ENCODE measurements at regions not wholly inside any gene's neighbourhood (a gene's known extent, or its start where the extent isn't known, plus 50 kb on each side); places are given as distances from the start of the nearest gene placed in this dataset.
A peak's percentile ranks its signal among the peaks of the same experiment; 100 is the strongest.
"Not testable (repeated sequence)": the region's sequence is repeated elsewhere in the genome, so short reads cannot be mapped to it uniquely, and the experiment has no call there.

DNA sequence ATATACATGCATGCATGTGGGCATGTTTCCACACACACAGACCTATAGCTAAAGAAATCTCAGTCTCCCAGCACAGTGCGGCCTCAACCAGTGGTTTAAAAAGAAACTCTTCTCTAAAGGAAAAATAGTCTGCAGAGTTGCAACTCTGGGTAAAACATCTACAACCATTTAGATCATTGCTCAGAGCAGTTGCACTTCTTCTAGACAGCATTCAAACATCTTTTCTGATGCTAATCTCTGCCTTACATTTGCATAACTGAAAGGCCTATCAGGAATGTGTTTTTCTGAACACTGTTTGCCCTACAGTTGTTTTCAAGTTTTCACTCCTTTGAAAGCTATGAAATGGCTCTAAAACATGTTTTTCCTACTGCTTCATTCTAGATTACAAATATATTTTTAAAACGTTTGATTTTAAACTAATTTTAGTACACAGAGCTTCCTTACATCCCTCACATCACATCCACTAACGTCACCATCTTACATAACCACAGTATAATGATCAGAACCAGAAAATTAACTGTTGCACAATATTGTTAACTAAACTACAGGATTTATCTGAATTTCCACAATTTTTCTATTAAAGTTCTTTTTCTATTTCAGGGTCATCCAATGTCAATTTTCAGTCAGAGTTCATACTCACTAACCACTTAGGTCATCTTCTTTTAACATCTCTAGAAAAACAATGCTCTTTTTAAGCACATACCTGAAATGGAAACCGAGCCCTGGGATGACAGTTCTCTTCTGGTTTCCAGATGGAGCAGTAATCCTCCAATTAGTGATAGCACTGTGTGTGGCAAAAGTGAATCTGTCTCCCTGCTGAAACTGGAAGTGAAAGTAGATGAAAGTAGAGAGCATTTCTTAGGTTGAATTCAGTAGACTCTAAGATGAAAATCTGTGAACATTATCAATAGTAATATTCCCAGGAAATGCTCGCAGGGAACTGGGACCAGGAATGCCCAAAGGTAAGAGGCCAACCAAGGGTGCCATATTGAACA lies 501.6 kb upstream of the GCFC2 start:
- DNase-seq = no peak

GRCh38 chr2:76210551-76210950 lies 499.8 kb upstream of the GCFC2 start:
- no peak for DNase-seq

DNA sequence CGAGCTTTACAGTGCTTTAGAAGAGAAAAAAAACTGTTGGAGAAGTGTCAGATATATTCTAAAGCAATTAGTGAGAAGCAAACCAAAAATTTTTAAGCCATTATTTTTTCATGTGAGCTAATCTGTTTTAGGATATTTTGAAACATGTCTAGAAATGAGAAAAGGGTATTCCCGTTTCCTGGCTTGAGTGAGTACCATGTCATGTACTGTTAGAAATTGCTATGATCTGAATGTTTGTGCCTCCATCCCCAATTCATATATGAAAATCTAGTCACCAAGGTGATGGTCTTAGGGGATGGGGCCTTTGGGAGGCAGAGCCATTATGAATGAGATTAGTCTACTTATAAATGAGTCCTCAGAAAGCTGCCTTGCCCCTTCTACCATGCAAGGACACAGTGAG lies 493.3 kb upstream of the GCFC2 start:
- no peak for DNase-seq

- no peak for DNase-seq
Observed at GRCh38 chr2:76202866-76203265, 492.2 kb upstream of the GCFC2 start.

DNA sequence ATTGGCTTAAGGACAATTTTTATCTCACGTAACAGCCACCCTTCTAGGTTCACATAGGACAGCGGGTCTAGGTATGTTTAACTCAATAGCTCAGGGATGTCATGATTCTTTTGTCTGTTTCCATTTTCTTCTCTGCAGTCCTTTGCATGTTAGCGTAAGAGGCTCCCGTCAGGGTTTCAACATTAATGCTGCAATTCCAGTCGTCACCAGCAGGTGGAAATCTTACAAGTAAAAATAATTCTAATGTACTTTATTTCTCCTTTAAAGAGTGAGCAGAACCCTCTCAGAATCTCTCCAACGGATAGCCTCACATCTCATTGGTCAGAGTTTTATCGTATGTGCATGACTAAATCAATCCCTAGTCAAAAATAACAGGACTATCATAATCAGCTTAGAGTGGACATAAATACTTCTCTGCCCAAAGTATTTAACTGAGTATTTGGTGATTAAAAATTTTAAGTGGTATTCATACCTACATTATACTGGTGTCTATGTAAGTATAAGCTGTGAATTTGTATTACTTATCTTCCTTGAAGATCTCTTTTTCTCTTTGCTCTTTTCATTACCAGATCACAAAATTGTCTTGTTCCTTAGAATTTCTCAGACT lies 487.2 kb upstream of the GCFC2 start:
- DNase-seq = peak; percentile 29

- DNase-seq = no peak
Observed at GRCh38 chr2:76197428-76197827, 486.7 kb upstream of the GCFC2 start.

- no peak for DNase-seq
Observed at GRCh38 chr2:76194031-76194775, 483.5 kb upstream of the GCFC2 start.

GRCh38 chr2:76193089-76193488 lies 482.4 kb upstream of the GCFC2 start:
- no peak for DNase-seq

GRCh38 chr2:76188334-76189008 lies 477.8 kb upstream of the GCFC2 start:
- DNase-seq = no peak

- DNase-seq = no peak
Observed at GRCh38 chr2:76187415-76187814, 476.7 kb upstream of the GCFC2 start.

GRCh38 chr2:76180676-76181075 lies 470.0 kb upstream of the GCFC2 start:
- DNase-seq = no peak

DNA sequence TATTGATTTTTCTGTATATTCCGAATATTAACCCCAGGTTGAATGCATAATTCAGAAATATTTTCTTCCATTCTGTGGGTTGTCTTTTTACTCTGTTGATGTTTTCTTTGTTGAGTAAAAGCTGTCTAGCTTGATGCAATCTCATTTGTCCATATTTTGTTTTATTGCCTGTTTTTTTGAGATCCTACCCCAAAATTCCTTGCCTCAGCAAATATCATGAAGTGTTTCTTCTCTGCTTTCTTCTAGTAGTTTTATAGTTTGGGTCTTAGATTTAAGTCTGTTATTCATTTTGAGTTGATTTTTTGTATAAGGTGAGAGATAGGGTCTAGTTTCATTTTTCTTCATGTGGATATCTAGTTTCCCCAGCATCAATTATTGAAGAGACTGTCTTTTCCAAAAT lies 467.9 kb upstream of the GCFC2 start:
- no peak for DNase-seq

DNA sequence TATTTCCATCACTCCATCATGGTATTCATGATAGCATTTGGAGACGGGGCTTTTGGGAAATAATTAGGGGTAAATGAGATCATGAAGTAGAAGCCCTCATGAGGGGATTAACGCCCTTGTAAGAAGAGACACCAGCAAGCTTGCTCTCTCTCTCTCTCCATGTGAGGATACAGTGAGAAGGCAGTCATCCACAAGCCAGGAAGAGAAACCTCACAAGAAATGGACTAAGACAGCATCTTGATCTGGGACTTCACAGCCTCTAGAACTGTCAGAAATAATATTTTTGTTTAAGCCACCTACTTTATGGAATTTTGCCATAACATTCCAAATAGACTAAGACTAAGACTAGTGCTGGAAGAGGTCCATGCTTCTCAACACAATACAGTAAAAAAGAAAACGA lies 464.6 kb upstream of the GCFC2 start:
- no peak for DNase-seq

- no peak for DNase-seq
Observed at GRCh38 chr2:76174505-76174904, 463.8 kb upstream of the GCFC2 start.

- not testable (repeated sequence) for DNase-seq
Observed at GRCh38 chr2:76173206-76173605, 462.5 kb upstream of the GCFC2 start.

DNA sequence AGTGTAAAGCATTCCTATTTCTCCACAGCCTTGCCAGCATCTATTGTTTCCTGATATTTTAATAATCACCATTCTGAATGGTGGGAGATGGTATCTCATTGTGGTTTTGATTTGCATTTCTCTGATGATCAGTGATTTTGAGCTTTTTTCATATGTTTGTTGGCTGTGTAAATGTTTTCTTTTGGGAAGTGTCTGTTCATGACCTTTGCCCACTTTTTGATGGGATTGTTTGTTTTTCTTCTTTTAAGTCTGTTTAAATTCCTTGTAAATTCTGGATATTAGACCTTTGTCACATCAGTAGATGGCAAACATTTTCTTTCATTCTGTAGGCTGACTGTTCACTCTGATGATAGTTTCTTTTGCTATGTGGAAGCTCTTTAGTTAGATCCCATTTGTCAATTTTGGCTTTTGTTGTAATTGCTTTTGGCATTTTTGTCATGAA lies 461.5 kb upstream of the GCFC2 start:
- DNase-seq = not testable (repeated sequence)

- DNase-seq = no peak
Observed at GRCh38 chr2:76170856-76171255, 460.1 kb upstream of the GCFC2 start.

GRCh38 chr2:76170009-76170384 lies 459.3 kb upstream of the GCFC2 start:
- DNase-seq = no peak

DNA sequence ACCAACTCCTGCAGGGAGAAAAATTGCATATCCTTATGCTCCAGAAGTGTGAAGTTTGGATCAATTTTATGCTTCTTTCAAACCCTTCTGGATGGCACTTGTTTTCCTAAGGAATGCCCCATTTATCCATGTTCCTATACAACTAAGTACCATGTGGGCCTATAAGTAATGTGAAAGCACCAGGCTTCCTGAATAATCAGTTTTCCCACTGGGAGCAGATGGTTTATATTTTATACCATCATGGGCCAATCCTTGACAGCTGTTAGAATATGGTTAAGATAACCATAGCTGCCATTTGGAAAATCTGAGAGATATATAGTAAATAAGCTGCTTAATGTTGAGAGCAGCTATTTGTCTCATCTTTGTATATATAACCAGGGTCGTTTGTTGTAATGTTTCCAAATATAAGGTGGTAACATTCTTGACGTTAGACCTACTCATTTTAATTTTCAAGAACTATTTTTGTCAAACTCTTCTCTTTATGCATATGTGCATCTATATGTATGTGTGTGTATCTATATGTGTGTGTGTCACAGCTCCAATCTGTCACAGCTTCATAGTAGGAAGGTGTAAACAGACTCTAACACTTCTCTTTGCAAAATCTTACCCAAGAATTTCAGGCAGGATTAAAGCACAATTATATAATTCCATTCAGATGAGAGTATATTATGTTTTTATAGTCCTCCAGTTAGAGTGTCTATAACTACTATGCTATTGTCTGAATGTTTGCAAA lies 458.7 kb upstream of the GCFC2 start:
- DNase-seq = no peak

DNA sequence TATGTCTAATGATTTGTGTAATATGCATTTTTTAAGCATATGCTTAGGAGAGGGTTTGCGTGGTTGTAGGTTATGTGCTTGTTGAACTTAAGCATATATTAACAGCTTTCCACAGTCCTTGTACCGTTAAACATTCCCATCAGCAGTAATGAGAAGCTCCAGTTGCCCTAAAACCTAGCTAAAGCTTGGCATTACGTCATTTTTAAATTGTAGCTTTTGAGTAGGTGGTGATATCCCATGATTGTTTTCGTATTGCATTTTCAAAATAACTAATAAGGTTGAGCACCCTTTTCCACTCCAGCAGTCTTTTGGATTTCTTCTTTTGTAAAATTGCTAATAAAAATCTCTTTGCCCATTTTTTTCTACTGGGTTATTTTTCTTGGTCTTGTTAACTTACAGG lies 453.1 kb upstream of the GCFC2 start:
- DNase-seq = no peak

- no peak for DNase-seq
Observed at GRCh38 chr2:76160670-76161069, 450.0 kb upstream of the GCFC2 start.

GRCh38 chr2:76159042-76159648 lies 448.4 kb upstream of the GCFC2 start:
- DNase-seq = no peak
